ENCODE measurements at regions not wholly inside any gene's neighbourhood (a gene's known extent, or its start where the extent isn't known, plus 50 kb on each side); places are given as distances from the start of the nearest gene placed in this dataset.

DNA sequence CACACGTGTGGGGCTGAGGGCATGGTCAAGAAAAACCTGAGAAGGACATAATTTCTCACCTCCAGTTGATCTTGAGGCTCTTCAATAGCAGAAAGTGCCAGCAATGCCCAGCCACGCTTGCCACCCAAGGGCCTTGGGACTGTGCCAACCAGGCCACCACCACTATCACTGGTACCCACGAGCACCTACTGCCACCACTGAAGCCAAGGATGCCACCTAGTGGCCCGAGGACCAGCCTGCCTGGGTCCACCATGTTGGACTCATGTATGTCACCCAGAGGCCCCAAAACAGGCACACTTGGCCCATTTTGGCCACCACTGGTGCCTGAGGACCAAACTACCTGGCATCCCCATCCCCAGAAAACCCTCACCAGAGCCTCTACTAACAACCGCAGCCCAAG is 191.8 kb downstream of the ADAM29 start:
- H3K4me1 ChIP-seq (ENCODE audit: control insufficient read depth, insufficient read depth, low read length) = no peaks in the 10 kb centered on the region
- no peak overlapping the region for H3K9ac ChIP-seq (ENCODE audit: low read length)
- H3K27ac ChIP-seq (ENCODE audit: low read depth, low read length) = no peak overlapping the region

DNA sequence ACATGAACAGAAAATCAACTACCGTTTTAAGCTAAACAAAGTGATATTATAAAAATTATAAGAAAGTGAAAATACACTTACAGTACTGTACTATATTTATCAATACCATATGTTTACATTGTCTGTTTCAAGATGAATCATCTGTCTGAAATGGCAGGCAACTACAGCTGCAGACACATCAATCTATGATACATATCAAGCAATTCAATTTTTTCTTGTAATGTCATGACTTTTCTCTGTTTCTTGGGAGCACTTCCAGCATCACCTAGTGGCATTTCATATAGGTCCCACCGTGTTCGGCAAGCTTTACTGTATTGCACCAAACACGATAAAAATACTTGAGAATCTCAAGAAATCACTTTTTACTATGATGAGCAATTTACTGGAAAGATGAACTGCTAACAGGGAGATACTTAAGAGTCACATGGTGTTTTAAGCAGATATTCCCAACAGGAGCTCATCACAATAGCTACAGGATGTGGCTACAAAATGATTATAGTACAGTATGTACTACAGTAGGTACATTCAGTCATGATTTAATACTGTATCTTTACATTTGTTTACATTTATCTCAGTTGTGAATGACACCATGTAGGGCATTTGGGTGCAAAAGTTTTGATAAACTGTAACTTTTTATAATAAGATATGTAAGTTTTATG is 207.4 kb downstream of the ADAM29 start:
- Histone ChIP-seq H3K4me1 (ENCODE audit: control insufficient read depth, insufficient read depth, low read length) (no peaks in the 10 kb centered on the region), H3K9ac (ENCODE audit: low read length) (no peak overlapping the region), H3K4me3 (ENCODE audit: low read depth, low read length) (no peak overlapping the region), H3K36me3 (ENCODE audit: control insufficient read depth, insufficient read depth, low read length) (no peaks in the 10 kb centered on the region), H3K27ac (ENCODE audit: low read depth, low read length) (no peak overlapping the region), H3K27me3 (ENCODE audit: control insufficient read depth, insufficient read depth, low read length) (no peaks in the 10 kb centered on the region), H3K9me3 (ENCODE audit: control insufficient read depth, insufficient read depth, low read depth, low read length) (peaks cover 19% of the 10 kb centered on the region)

More for the DNA sequence above, 191.8 kb downstream of the ADAM29 start:
- H3K4me3 ChIP-seq (ENCODE audit: low read depth, low read length) = no peak overlapping the region
- H3K36me3 ChIP-seq (ENCODE audit: control insufficient read depth, insufficient read depth, low read length) = no peaks in the 10 kb centered on the region
- no peaks in the 10 kb centered on the region for H3K27me3 ChIP-seq (ENCODE audit: control insufficient read depth, insufficient read depth, low read length)
- 0 out of 2 replicates have a peak, but pooled peaks cover 2% of the 10 kb centered on the region for H3K9me3 ChIP-seq (ENCODE audit: control insufficient read depth, insufficient read depth, low read depth, low read length)

DNA sequence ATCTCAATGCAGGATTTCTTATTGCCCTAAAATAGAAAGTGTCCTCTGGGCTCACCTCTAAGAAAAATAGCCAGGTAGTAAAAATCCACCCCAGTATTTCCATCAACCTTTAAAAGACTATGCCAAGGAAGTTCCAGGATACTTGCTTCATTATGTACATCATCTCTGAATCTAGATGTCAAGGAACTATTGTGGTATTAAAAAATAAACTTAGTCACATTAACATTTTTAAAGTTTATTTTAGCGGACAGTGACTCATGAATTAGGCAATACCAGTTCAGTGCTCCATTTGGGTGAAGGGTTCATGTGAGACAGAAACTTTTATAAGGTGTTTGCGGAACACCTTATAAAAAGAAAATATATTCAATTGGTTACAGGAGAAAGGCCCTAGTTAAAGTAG is 209.2 kb downstream of the ADAM29 start:
- no peak overlapping the region for H3K4me3 ChIP-seq (ENCODE audit: low read depth, low read length)
- no peaks in the 10 kb centered on the region for H3K27me3 ChIP-seq (ENCODE audit: control insufficient read depth, insufficient read depth, low read length)

DNA sequence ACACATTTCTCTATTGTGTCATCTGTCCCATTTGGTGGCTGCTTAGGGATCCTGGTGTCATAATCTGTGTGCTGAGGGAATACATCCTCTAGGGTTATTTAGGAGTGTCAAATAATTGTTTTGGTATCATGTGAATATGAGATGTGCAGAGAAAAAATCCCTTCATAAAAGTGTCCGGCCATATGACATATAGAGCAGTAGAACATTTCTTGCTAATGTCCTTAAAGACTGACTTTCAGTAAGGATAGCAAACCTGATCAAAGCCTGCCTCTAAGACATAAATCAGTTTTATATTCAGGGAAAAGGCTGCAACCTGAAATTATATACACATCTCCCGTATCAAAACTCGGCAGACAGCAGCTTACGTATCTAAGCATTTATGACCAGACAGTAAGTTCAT is 211.6 kb downstream of the ADAM29 start:
- Histone ChIP-seq H3K27ac (ENCODE audit: low read depth, low read length) (no peak overlapping the region), H3K36me3 (ENCODE audit: control insufficient read depth, insufficient read depth, low read length) (no peaks in the 10 kb centered on the region)

More for the DNA sequence above, 209.2 kb downstream of the ADAM29 start:
- no peak overlapping the region for H3K9ac ChIP-seq (ENCODE audit: low read length)
- no peak overlapping the region for H3K27ac ChIP-seq (ENCODE audit: low read depth, low read length)
- H3K4me1 ChIP-seq (ENCODE audit: control insufficient read depth, insufficient read depth, low read length) = no peaks in the 10 kb centered on the region
- no peaks in the 10 kb centered on the region for H3K36me3 ChIP-seq (ENCODE audit: control insufficient read depth, insufficient read depth, low read length)
- H3K9me3 ChIP-seq (ENCODE audit: control insufficient read depth, insufficient read depth, low read depth, low read length) = peaks cover 4% of the 10 kb centered on the region

DNA sequence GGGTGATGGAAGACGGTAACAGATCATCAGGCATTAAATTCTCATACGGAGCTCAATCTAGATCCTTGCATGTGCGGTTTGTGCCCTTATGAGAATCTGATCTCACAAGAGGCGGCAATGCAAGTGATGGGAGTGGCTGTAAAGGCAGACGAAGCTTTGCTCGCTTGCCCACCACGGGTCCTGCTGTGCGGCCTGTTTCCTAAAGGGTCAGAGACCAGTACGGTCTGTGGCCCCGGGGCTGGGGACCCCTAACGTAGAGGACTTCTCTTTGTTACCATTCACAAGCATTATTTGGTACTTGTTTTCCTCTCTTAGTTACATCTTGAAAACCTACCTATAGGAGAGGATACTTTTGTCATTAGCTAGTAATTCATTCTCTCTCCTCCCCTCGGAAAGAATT is 221.0 kb downstream of the ADAM29 start:
- H3K4me1 ChIP-seq (ENCODE audit: control insufficient read depth, insufficient read depth, low read length) = no peaks in the 10 kb centered on the region
- H3K9me3 ChIP-seq (ENCODE audit: control insufficient read depth, insufficient read depth, low read depth, low read length) = no peaks in the 10 kb centered on the region
- no peaks in the 10 kb centered on the region for H3K27me3 ChIP-seq (ENCODE audit: control insufficient read depth, insufficient read depth, low read length)
- H3K27ac ChIP-seq (ENCODE audit: low read depth, low read length) = no peak overlapping the region
- H3K9ac ChIP-seq (ENCODE audit: low read length) = no peak overlapping the region
- H3K4me3 ChIP-seq (ENCODE audit: low read depth, low read length) = no peak overlapping the region
- no peaks in the 10 kb centered on the region for H3K36me3 ChIP-seq (ENCODE audit: control insufficient read depth, insufficient read depth, low read length)

More for the DNA sequence above, 211.6 kb downstream of the ADAM29 start:
- Histone ChIP-seq H3K9ac (ENCODE audit: low read length) (no peak overlapping the region), H3K27me3 (ENCODE audit: control insufficient read depth, insufficient read depth, low read length) (no peaks in the 10 kb centered on the region), H3K9me3 (ENCODE audit: control insufficient read depth, insufficient read depth, low read depth, low read length) (no peaks in the 10 kb centered on the region), H3K4me3 (ENCODE audit: low read depth, low read length) (no peak overlapping the region), H3K4me1 (ENCODE audit: control insufficient read depth, insufficient read depth, low read length) (no peaks in the 10 kb centered on the region)

DNA sequence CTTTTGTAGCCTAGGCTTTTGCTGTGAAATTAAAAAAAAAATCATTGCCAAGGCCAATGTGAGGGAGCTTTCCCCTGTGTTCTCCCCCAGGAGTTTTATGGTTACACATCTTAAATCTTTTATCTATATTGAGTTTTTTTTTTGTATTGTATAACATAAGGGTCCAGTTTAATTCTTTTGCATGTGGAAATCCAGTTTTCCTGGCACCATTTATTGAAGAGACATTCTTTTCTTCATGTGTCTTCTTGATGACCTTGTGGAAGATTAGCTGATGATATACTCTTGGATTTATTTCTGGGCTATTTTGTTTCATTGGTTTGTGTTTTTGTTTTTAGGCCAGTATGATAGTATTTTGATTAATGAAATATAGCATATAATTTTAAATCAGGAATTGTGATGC is 225.0 kb downstream of the ADAM29 start:
- H3K27me3 ChIP-seq (ENCODE audit: control insufficient read depth, insufficient read depth, low read length) = no peaks in the 10 kb centered on the region
- no peak overlapping the region for H3K27ac ChIP-seq (ENCODE audit: low read depth, low read length)
- H3K4me1 ChIP-seq (ENCODE audit: control insufficient read depth, insufficient read depth, low read length) = no peaks in the 10 kb centered on the region
- no peak overlapping the region for H3K4me3 ChIP-seq (ENCODE audit: low read depth, low read length)
- H3K9me3 ChIP-seq (ENCODE audit: control insufficient read depth, insufficient read depth, low read depth, low read length) = no peaks in the 10 kb centered on the region
- H3K9ac ChIP-seq (ENCODE audit: low read length) = no peak overlapping the region
- H3K36me3 ChIP-seq (ENCODE audit: control insufficient read depth, insufficient read depth, low read length) = no peaks in the 10 kb centered on the region

DNA sequence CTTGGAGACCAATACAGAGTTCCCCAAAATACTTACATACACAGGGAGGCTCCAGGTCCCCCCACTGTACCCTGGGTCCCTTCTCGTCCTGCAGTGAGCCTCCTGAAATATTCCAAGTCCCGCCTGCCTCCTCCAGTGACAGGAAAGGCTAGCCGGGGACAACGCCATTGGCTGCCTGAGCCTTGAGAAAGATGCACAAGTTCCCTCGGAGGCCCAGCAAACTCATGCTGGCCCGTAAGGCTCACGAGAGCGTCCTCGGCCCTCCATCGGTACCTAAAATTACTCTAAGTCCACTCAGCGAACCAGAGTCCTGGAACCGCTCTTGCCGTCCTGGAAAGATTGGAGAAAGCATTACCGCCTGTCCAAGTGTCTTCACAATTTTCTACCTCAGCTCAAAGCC is 228.6 kb downstream of the ADAM29 start:
- no peak overlapping the region for H3K4me3 ChIP-seq (ENCODE audit: low read depth, low read length)
- no peaks in the 10 kb centered on the region for H3K27me3 ChIP-seq (ENCODE audit: control insufficient read depth, insufficient read depth, low read length)
- no peak overlapping the region for H3K27ac ChIP-seq (ENCODE audit: low read depth, low read length)
- no peaks in the 10 kb centered on the region for H3K4me1 ChIP-seq (ENCODE audit: control insufficient read depth, insufficient read depth, low read length)
- no peaks in the 10 kb centered on the region for H3K36me3 ChIP-seq (ENCODE audit: control insufficient read depth, insufficient read depth, low read length)
- no peak overlapping the region for H3K9ac ChIP-seq (ENCODE audit: low read length)
- no peaks in the 10 kb centered on the region for H3K9me3 ChIP-seq (ENCODE audit: control insufficient read depth, insufficient read depth, low read depth, low read length)

DNA sequence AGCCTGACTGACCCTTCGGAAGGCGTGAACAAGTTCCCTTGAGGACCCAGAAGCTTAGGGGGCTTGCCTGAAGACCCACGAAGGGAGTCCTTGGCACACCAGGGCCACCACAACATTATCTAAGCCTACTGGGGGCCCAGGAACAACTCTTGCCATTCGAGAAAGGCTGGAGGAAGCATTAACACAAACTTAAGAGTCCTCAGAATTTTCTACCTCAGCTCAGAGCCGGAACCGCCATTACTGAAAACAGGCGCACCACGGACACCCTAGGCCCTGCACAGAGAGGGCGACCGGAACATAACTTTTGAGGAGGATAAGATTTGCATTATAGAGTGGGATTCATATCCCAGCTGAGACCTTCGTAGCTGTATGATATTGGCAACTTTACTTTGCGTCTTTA is 229.1 kb downstream of the ADAM29 start:
- H3K9ac ChIP-seq (ENCODE audit: low read length) = no peak overlapping the region
- H3K9me3 ChIP-seq (ENCODE audit: control insufficient read depth, insufficient read depth, low read depth, low read length) = no peaks in the 10 kb centered on the region
- H3K27me3 ChIP-seq (ENCODE audit: control insufficient read depth, insufficient read depth, low read length) = no peaks in the 10 kb centered on the region
- no peak overlapping the region for H3K27ac ChIP-seq (ENCODE audit: low read depth, low read length)
- H3K4me1 ChIP-seq (ENCODE audit: control insufficient read depth, insufficient read depth, low read length) = no peaks in the 10 kb centered on the region
- H3K36me3 ChIP-seq (ENCODE audit: control insufficient read depth, insufficient read depth, low read length) = no peaks in the 10 kb centered on the region
- H3K4me3 ChIP-seq (ENCODE audit: low read depth, low read length) = no peak overlapping the region

DNA sequence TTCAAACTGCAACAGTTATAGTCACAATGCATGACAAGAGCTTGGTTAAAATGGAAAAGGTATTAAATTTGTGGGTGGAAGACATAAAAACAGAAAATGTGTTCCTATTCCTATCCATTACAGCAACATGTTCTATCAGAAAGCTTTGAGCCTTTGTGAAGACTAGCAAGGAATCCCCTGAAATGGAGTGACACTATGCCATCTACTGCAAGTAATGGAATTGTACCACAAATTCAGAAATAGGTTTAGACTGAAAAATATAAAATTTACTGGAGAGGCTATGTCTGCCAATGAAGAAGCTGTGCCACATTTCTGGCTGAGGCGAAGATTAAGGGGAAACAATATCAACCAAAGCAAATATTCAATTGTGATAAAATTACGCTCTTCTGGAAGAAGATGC is 247.9 kb downstream of the ADAM29 start:
- H3K9ac ChIP-seq (ENCODE audit: low read length) = no peak overlapping the region
- no peaks in the 10 kb centered on the region for H3K36me3 ChIP-seq (ENCODE audit: control insufficient read depth, insufficient read depth, low read length)
- H3K4me3 ChIP-seq (ENCODE audit: low read depth, low read length) = no peak overlapping the region
- H3K27me3 ChIP-seq (ENCODE audit: control insufficient read depth, insufficient read depth, low read length) = no peaks in the 10 kb centered on the region
- no peaks in the 10 kb centered on the region for H3K9me3 ChIP-seq (ENCODE audit: control insufficient read depth, insufficient read depth, low read depth, low read length)
- no peaks in the 10 kb centered on the region for H3K4me1 ChIP-seq (ENCODE audit: control insufficient read depth, insufficient read depth, low read length)
- no peak overlapping the region for H3K27ac ChIP-seq (ENCODE audit: low read depth, low read length)

DNA sequence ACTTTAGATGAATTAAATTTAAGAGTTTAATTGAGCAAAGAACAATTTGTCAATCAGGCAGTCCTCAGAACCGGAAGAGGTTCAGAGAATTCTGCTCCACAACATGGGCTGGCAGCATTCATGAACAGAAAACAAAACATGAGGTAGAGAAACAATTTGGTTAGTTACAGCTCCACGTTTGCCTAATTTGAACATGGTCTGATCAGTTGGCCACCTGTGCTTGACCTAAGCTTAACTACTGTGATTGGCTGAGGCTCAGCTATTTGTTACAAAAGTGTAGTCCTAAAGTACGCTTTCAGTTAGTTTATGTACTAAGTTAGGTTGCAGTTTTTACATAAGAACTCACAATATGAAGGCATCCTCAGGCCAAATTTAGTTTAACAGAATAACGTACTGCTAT is 258.6 kb downstream of the ADAM29 start:
- H3K4me3 ChIP-seq (ENCODE audit: low read depth, low read length) = no peak overlapping the region
- no peak overlapping the region for H3K9ac ChIP-seq (ENCODE audit: low read length)
- no peaks in the 10 kb centered on the region for H3K27me3 ChIP-seq (ENCODE audit: control insufficient read depth, insufficient read depth, low read length)
- no peak overlapping the region for H3K27ac ChIP-seq (ENCODE audit: low read depth, low read length)
- H3K9me3 ChIP-seq (ENCODE audit: control insufficient read depth, insufficient read depth, low read depth, low read length) = no peaks in the 10 kb centered on the region; the same call in 1 of the 2 replicates
- H3K36me3 ChIP-seq (ENCODE audit: control insufficient read depth, insufficient read depth, low read length) = no peaks in the 10 kb centered on the region
- no peaks in the 10 kb centered on the region for H3K4me1 ChIP-seq (ENCODE audit: control insufficient read depth, insufficient read depth, low read length)

DNA sequence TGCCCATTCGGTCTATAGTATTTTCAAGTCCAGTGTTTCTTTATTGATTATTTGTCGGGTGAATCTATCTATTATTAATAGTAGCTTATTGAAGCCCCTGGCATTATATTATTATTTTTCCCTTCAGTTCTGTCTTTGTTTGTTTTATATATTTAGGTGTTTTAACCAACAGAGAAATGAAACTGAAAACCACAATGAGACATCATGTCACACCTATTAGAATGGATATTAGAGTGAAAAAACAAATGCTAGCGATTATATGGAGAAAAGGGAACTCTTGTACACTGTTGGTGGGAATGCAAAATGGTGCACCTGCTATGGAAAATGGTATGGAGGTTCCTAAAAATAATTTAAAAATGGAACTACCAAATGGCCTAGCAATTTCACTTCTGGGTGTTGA is 272.5 kb downstream of the ADAM29 start:
- H3K9ac ChIP-seq (ENCODE audit: low read length) = no peak overlapping the region
- H3K27ac ChIP-seq (ENCODE audit: low read depth, low read length) = no peak overlapping the region
- H3K27me3 ChIP-seq (ENCODE audit: control insufficient read depth, insufficient read depth, low read length) = no peaks in the 10 kb centered on the region
- H3K4me3 ChIP-seq (ENCODE audit: low read depth, low read length) = no peak overlapping the region
- H3K9me3 ChIP-seq (ENCODE audit: control insufficient read depth, insufficient read depth, low read depth, low read length) = no peaks in the 10 kb centered on the region
- H3K4me1 ChIP-seq (ENCODE audit: control insufficient read depth, insufficient read depth, low read length) = no peaks in the 10 kb centered on the region
- no peaks in the 10 kb centered on the region for H3K36me3 ChIP-seq (ENCODE audit: control insufficient read depth, insufficient read depth, low read length)

DNA sequence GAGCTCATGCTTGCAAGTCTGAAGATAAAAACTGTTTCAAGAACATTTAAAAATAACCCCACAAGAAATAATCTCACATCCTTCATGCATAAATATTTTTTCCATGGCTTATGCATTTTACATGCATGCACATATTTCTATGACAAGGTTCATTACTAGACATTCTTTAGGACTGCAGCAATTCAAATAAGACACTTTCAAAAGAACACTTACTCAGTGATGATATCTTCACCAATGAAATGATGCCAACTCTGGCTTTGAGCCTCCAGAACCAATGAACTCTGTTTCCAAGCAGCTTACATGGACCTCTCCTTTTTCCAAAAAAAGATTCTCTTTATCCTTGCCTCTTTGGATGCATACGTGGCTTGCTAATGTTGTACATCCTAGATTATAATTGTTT is 279.9 kb downstream of the ADAM29 start:
- Histone ChIP-seq H3K4me1 (ENCODE audit: control insufficient read depth, insufficient read depth, low read length) (no peaks in the 10 kb centered on the region), H3K27me3 (ENCODE audit: control insufficient read depth, insufficient read depth, low read length) (no peaks in the 10 kb centered on the region), H3K9me3 (ENCODE audit: control insufficient read depth, insufficient read depth, low read depth, low read length) (no peaks in the 10 kb centered on the region), H3K36me3 (ENCODE audit: control insufficient read depth, insufficient read depth, low read length) (no peaks in the 10 kb centered on the region), H3K9ac (ENCODE audit: low read length) (no peak overlapping the region), H3K4me3 (ENCODE audit: low read depth, low read length) (no peak overlapping the region), H3K27ac (ENCODE audit: low read depth, low read length) (no peak overlapping the region)

Measured in HUES6 (cell line).